ENCODE measurements at regions not wholly inside any gene's neighbourhood (a gene's known extent, or its start where the extent isn't known, plus 50 kb on each side); places are given as distances from the start of the nearest gene placed in this dataset.

GRCh38 chr3:102025606-102026270, 176.4 kb downstream of the NFKBIZ start:
- no peak for TF ChIP-seq CTCF (IDR thresholded peaks at IDR 0.05 in 2 of 3, conservative IDR thresholded peaks at IDR 0.05 in 1 of 3; ENCODE audit: borderline replicate concordance in 1 of 3, insufficient read depth in 1 of 3, low read depth in 2 of 3, low read length in 2 of 3)
- TF ChIP-seq, protein P1, sequence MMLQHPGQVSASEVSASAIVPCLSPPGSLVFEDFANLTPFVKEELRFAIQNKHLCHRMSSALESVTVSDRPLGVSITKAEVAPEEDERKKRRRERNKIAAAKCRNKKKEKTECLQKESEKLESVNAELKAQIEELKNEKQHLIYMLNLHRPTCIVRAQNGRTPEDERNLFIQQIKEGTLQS (IDR thresholded peaks at IDR 0.05), result no peak
- no peak for TF ChIP-seq EZH2phosphoT487 (IDR thresholded peaks at IDR 0.05; ENCODE audit: borderline replicate concordance)
- no peak for TF ChIP-seq EZH2 (IDR thresholded peaks at IDR 0.05)
- TF ChIP-seq POLR2A (IDR thresholded peaks at IDR 0.05; ENCODE audit: borderline replicate concordance, extremely low read depth, insufficient read depth, insufficient read length), result no peak

Data from HCT116 (cell line).